ENCODE measurements at regions not wholly inside any gene's neighbourhood (a gene's known extent, or its start where the extent isn't known, plus 50 kb on each side); places are given as distances from the start of the nearest gene placed in this dataset.

GRCh38 chr3:181289306-181289705 lies 299.8 kb upstream of the DNAJC19 start:
- no peaks in the 10 kb centered on the region for H3K9me3 ChIP-seq
- H3K36me3 ChIP-seq, result no peaks in the 10 kb centered on the region
- H3K4me1 ChIP-seq, result no peaks in the 10 kb centered on the region
- H3K27ac ChIP-seq, result no peak overlapping the region
- no peak overlapping the region for H3K4me3 ChIP-seq
- 77 to 81% methylated on average over 4 of the region's 4 CpGs for WGBS, 2 donors
- TF ChIP-seq EP300 (IDR thresholded peaks at IDR 0.05), result no peak
- no peak for TF ChIP-seq POLR2AphosphoS5 (IDR thresholded peaks at IDR 0.05)
- no peak for TF ChIP-seq CTCF (IDR thresholded peaks at IDR 0.05)
- no peak for TF ChIP-seq POLR2A (IDR thresholded peaks at IDR 0.05)
- no peak for DNase-seq
- H3K27me3 ChIP-seq, result no peaks in the 10 kb centered on the region
- intact Hi-C loops (cut with DNase I), result no loop called here

GRCh38 chr3:181288145-181288544 lies 298.6 kb upstream of the DNAJC19 start:
- Histone ChIP-seq H3K27ac (no peak overlapping the region), H3K9me3 (no peaks in the 10 kb centered on the region), H3K4me1 (no peaks in the 10 kb centered on the region), H3K4me3 (no peak overlapping the region), H3K27me3 (no peaks in the 10 kb centered on the region), H3K36me3 (no peaks in the 10 kb centered on the region)
- no peak for DNase-seq
- intact Hi-C loops (cut with DNase I), result no loop called here
- WGBS, 2 donors, result 14 to 46% methylated on average over 3 of the region's 3 CpGs
- TF ChIP-seq POLR2AphosphoS5 (IDR thresholded peaks at IDR 0.05), result no peak
- TF ChIP-seq POLR2A (IDR thresholded peaks at IDR 0.05), result no peak
- TF ChIP-seq EP300 (IDR thresholded peaks at IDR 0.05), result no peak
- no peak for TF ChIP-seq CTCF (IDR thresholded peaks at IDR 0.05)

GRCh38 chr3:181279239-181279565 lies 289.7 kb upstream of the DNAJC19 start:
- DNase-seq, result no peak
- WGBS, 2 donors, result 71 to 84% methylated on average over 2 of the region's 2 CpGs
- Histone ChIP-seq H3K4me1 (no peaks in the 10 kb centered on the region), H3K27me3 (no peaks in the 10 kb centered on the region), H3K4me3 (no peak overlapping the region), H3K36me3 (no peaks in the 10 kb centered on the region), H3K27ac (no peak overlapping the region), H3K9me3 (no peaks in the 10 kb centered on the region)
- intact Hi-C loops (cut with DNase I), result no loop called here
- no peak for TF ChIP-seq POLR2A (IDR thresholded peaks at IDR 0.05)
- no peak for TF ChIP-seq EP300 (IDR thresholded peaks at IDR 0.05)
- no peak for TF ChIP-seq POLR2AphosphoS5 (IDR thresholded peaks at IDR 0.05)
- TF ChIP-seq CTCF (IDR thresholded peaks at IDR 0.05), result no peak

- no peak for DNase-seq
- intact Hi-C loops (cut with DNase I), result no loop called here
- Histone ChIP-seq H3K36me3 (no peaks in the 10 kb centered on the region), H3K27ac (no peak overlapping the region), H3K4me3 (no peak overlapping the region), H3K27me3 (no peaks in the 10 kb centered on the region), H3K4me1 (no peaks in the 10 kb centered on the region), H3K9me3 (no peaks in the 10 kb centered on the region)
- TF ChIP-seq CTCF (IDR thresholded peaks at IDR 0.05), result peak in 1 of 4 experiments; percentile 17
- no peak for TF ChIP-seq POLR2A (IDR thresholded peaks at IDR 0.05)
- no peak for TF ChIP-seq POLR2AphosphoS5 (IDR thresholded peaks at IDR 0.05)
- whole genome bisulfite sequencing, 2 donors, result 43 to 55% methylated on average over 5 of the region's 5 CpGs
Observed at GRCh38 chr3:181278468-181279238, 289.1 kb upstream of the DNAJC19 start.

- intact Hi-C loops (cut with DNase I), result no loop called here
- WGBS, 2 donors, result 69 to 83% methylated on average over 6 of the region's 6 CpGs
- H3K27me3 ChIP-seq, result no peaks in the 10 kb centered on the region
Observed at GRCh38 chr3:181276358-181276896, 286.9 kb upstream of the DNAJC19 start.

More at GRCh38 chr3:181276358-181276896, 286.9 kb upstream of the DNAJC19 start:
- TF ChIP-seq CTCF (IDR thresholded peaks at IDR 0.05) (no peak), POLR2A (IDR thresholded peaks at IDR 0.05) (no peak), POLR2AphosphoS5 (IDR thresholded peaks at IDR 0.05) (no peak), EP300 (IDR thresholded peaks at IDR 0.05) (no peak)
- Histone ChIP-seq H3K4me3 (no peak overlapping the region), H3K27ac (no peak overlapping the region), H3K36me3 (no peaks in the 10 kb centered on the region), H3K9me3 (no peaks in the 10 kb centered on the region), H3K4me1 (no peaks in the 10 kb centered on the region)
- DNase-seq, result no peak
